ENCODE measurements at regions not wholly inside any gene's neighbourhood (a gene's known extent, or its start where the extent isn't known, plus 50 kb on each side); places are given as distances from the start of the nearest gene placed in this dataset.

GRCh38 chr3:137647179-137647578, 116.9 kb upstream of the SOX14 start:
- TF ChIP-seq CTCF (IDR thresholded peaks at IDR 0.05): no peak
- TF ChIP-seq POLR2A (IDR thresholded peaks at IDR 0.05): no peak
